Upper lobe of right lung (tissue), 1 donor: ENCODE measurements at regions not wholly inside any gene's neighbourhood (a gene's known extent, or its start where the extent isn't known, plus 50 kb on each side); places are given as distances from the start of the nearest gene placed in this dataset.

ENCODE experiments used
- ATAC-seq: fragments of 200-7000 bp; cut with Tn5 transposase; one replicate; pipeline ENCODE4 v1.9.1; 2020; ENCODE audit warnings: mild to moderate bottlenecking, moderate library complexity
- DNase-seq: peaks from one replicate; pipeline ENCODE4 v3.0.0-alpha.2; 2020
- H3K27ac ChIP-seq: fragments of 200-600 bp; one replicate; pipeline ENCODE4 v1.8.0; 2022
- H3K27me3 ChIP-seq: fragments of 200-600 bp; one replicate; pipeline ENCODE4 v1.8.0; 2022; ENCODE audit warnings: mild to moderate bottlenecking
- H3K36me3 ChIP-seq: fragments of 200-600 bp; one replicate; pipeline ENCODE4 v1.8.0; 2022
- H3K4me1 ChIP-seq: fragments of 200-600 bp; one replicate; pipeline ENCODE4 v1.8.0; 2022
- H3K4me3 ChIP-seq: fragments of 200-600 bp; one replicate; pipeline ENCODE4 v1.8.0; 2022; ENCODE audit warnings: mild to moderate bottlenecking
- H3K9me3 ChIP-seq: fragments of 200-600 bp; one replicate; pipeline ENCODE4 v1.8.0; 2022
- intact Hi-C: fragments of 100-400 bp; cut with DNase I; formaldehyde crosslinking; loops from one replicate; pipeline ENCODE4 v1.11.0; 2022
- TF ChIP-seq, protein P1 (sequence below): fragments of 200-600 bp; IDR thresholded peaks from one replicate; pipeline ENCODE4 v1.8.0; 2022; ENCODE audit warnings: antibody characterized with exemption
- donor health status: DM: no; HTN: yes; CAD: no; lungs with severe emphysema.

DNA sequence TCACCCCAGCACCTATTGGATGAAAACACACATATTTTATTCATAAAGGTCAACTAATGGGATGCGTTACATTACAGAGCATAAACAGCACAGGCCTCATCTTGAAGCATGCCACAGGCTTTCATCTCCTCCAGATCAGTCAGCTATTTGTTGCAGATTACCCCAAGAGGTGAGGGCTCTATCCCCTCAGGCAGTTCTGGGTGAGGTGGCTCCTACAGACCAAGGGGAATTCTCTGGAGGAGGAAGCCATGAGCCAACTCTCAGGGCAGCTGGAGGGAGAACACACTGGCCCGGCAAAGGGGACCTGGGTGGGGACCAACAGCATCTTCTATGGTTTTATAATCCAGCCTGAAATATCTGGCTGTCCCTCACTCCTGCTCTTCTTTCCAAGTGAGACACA, 126.4 kb upstream of the BTBD3 start:
- Histone ChIP-seq H3K4me3 (no peak overlapping the region), H3K27ac (no peak overlapping the region), H3K9me3 (no peaks in the 10 kb centered on the region), H3K27me3 (no peaks in the 10 kb centered on the region), H3K36me3 (no peaks in the 10 kb centered on the region), H3K4me1 (no peaks in the 10 kb centered on the region)
- TF ChIP-seq, protein P1, sequence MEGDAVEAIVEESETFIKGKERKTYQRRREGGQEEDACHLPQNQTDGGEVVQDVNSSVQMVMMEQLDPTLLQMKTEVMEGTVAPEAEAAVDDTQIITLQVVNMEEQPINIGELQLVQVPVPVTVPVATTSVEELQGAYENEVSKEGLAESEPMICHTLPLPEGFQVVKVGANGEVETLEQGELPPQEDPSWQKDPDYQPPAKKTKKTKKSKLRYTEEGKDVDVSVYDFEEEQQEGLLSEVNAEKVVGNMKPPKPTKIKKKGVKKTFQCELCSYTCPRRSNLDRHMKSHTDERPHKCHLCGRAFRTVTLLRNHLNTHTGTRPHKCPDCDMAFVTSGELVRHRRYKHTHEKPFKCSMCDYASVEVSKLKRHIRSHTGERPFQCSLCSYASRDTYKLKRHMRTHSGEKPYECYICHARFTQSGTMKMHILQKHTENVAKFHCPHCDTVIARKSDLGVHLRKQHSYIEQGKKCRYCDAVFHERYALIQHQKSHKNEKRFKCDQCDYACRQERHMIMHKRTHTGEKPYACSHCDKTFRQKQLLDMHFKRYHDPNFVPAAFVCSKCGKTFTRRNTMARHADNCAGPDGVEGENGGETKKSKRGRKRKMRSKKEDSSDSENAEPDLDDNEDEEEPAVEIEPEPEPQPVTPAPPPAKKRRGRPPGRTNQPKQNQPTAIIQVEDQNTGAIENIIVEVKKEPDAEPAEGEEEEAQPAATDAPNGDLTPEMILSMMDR, result no peak
- intact Hi-C loops, result no loop called here
- DNase-seq (no peak), ATAC-seq (no peak)

DNA sequence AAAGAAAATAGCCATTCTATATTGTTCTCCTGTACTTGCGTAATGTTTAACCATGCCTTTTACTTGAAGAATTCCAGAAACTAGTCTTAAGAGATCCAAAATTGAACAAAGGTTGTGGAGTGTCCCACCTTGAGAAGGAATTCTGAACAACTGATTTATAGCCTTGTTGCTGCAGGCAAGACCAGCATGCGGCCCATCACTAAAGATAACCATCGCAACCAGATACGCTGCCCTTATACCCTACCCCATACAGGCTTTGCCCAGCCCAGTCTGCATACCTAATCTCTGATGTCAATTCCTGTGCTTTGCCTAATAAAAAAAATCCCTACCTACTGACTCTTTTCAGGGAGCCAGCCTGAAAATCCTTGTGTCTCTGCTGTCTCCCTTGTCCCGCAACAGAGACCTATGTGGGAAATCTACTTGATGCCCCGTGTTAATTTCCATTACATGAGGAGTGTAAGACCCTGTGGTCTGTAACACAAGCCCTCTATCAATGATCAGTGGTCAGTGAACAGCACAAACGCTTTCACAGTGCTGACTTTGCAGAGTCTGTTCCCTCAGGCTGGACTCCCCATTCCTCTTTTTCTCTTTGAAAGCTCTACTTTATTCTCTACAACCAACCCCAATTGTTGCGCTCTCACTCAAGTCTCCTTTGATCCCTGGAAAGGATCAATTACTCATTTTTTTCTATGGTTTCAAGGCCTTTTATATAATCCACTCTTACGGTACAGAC, 125.7 kb upstream of the BTBD3 start:
- no peaks in the 10 kb centered on the region for H3K9me3 ChIP-seq
- H3K27me3 ChIP-seq, result no peaks in the 10 kb centered on the region
- intact Hi-C loops, result no loop called here
- ATAC-seq (no peak), DNase-seq (no peak)
- no peaks in the 10 kb centered on the region for H3K4me1 ChIP-seq
- H3K27ac ChIP-seq, result no peak overlapping the region
- TF ChIP-seq, protein P1, result no peak
- H3K4me3 ChIP-seq, result no peak overlapping the region
- H3K36me3 ChIP-seq, result no peaks in the 10 kb centered on the region

DNA sequence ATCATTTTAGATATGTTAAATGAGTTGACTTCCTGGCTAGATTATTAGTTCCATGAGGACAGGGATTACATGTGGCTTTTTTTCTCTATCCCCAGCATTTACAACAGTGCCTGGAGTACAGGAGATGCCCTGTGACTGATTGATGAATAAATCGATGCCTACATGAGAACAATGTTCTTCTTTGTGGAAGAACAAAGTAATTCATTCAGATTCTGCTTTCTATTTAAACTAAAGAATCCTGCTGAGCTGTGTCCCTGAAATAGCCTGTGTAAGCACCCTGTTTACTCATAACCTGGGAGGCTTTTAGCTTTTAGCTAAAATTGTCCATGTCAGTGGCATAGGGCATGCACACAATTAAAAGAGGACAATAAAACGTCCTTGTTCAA, 125.1 kb upstream of the BTBD3 start:
- intact Hi-C loops, result no loop called here
- H3K36me3 ChIP-seq, result no peaks in the 10 kb centered on the region
- ATAC-seq (no peak), DNase-seq (no peak)
- no peaks in the 10 kb centered on the region for H3K4me1 ChIP-seq
- no peaks in the 10 kb centered on the region for H3K9me3 ChIP-seq
- TF ChIP-seq, protein P1, result no peak
- H3K27me3 ChIP-seq, result no peaks in the 10 kb centered on the region
- no peak overlapping the region for H3K4me3 ChIP-seq
- no peak overlapping the region for H3K27ac ChIP-seq

DNA sequence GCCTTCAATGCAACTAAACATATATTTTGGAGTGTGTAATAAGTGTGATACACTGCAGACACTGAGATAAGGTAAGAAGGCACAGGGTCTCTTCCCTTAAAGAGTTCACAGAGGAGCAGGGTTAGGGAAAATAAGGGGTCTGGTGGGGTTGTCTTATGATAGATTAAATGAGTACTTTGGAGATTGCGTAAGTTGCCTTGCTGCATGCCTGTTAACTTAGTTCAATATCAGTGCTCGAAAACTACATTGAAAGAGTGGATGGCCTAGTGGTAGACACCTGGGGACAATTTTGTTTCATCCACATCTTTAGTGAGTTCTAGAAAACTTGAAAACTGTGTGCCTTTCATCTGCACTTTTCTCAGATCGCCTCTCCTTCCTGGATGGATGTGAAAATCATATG, 123.2 kb upstream of the BTBD3 start:
- Histone ChIP-seq H3K4me3 (no peak overlapping the region), H3K9me3 (no peaks in the 10 kb centered on the region), H3K27ac (no peak overlapping the region), H3K27me3 (no peaks in the 10 kb centered on the region), H3K4me1 (no peaks in the 10 kb centered on the region), H3K36me3 (no peaks in the 10 kb centered on the region)
- TF ChIP-seq, protein P1, result no peak
- no peak for ATAC-seq
- no peak for DNase-seq
- intact Hi-C loops, result no loop called here

DNA sequence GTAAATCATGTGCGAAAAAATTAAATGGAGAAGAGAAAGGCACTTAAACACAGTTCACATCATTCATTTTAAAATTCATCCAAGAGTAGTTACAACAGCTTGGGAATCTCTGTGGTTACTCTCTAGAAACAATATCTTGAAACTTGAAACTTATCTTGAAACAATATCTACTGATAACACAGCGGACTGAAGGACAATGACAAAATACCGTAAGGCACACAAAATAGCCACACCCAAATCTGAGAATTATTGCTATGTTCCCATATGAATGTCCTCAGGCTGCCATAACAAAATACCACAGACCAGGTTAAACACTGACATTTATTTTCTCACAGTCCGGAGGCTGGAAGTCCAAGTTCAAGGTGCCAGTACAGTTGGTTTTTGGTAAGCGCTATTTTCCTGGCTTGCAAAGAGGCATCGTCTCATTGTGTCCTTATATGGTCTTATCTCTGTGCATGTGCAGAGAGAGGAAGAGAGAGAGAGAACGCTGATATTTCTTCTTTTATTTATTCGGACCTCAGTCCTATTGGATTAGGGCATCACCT, 122.5 kb upstream of the BTBD3 start:
- no peak overlapping the region for H3K27ac ChIP-seq
- H3K9me3 ChIP-seq, result no peaks in the 10 kb centered on the region
- intact Hi-C loops, result no loop called here
- H3K27me3 ChIP-seq, result no peaks in the 10 kb centered on the region
- H3K36me3 ChIP-seq, result no peaks in the 10 kb centered on the region
- TF ChIP-seq, protein P1, result no peak
- no peak overlapping the region for H3K4me3 ChIP-seq
- no peak for DNase-seq
- ATAC-seq, result no peak
- no peaks in the 10 kb centered on the region for H3K4me1 ChIP-seq
